ENCODE measurements at regions not wholly inside any gene's neighbourhood (a gene's known extent, or its start where the extent isn't known, plus 50 kb on each side); places are given as distances from the start of the nearest gene placed in this dataset.

DNA sequence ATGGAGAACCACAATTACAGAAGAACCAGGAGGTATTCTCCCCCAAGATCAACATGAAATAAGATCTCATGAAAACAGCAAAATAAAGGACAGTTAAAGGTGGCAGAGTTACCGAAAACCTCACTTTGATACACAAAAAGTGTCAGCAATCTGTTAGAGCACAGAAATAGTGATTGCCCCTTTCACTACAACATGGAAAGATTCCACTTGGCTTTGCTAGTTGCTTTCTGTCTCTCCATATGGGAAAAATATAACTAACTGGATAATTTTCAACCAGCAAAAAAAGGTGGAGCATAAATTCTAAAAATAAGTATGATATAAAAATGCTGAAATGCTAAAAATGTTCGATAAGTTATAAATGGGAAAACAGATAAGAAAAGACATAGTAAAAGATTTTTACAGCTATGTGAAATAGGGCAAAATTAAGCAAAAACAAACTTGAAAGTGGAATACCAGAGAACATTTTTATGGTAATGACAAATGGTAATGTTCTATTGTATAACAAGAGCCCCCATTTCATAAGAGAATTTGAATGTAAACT lies 90.2 kb downstream of the GPR85 start:
- Histone ChIP-seq H3K4me3 (ENCODE audit: low read depth, low read length) (no peak overlapping the region), H3K9me3 (ENCODE audit: severe bottlenecking) (no peaks in the 10 kb centered on the region), H3K36me3 (no peaks in the 10 kb centered on the region), H3K27me3 (ENCODE audit: insufficient read depth, low read depth, severe bottlenecking) (no peaks in the 10 kb centered on the region), H3K27ac (no peak overlapping the region)
- no peak for DNase-seq
- TF ChIP-seq, protein P1, sequence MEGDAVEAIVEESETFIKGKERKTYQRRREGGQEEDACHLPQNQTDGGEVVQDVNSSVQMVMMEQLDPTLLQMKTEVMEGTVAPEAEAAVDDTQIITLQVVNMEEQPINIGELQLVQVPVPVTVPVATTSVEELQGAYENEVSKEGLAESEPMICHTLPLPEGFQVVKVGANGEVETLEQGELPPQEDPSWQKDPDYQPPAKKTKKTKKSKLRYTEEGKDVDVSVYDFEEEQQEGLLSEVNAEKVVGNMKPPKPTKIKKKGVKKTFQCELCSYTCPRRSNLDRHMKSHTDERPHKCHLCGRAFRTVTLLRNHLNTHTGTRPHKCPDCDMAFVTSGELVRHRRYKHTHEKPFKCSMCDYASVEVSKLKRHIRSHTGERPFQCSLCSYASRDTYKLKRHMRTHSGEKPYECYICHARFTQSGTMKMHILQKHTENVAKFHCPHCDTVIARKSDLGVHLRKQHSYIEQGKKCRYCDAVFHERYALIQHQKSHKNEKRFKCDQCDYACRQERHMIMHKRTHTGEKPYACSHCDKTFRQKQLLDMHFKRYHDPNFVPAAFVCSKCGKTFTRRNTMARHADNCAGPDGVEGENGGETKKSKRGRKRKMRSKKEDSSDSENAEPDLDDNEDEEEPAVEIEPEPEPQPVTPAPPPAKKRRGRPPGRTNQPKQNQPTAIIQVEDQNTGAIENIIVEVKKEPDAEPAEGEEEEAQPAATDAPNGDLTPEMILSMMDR (IDR thresholded peaks at IDR 0.05; ENCODE audit: low read depth, low read length) = no peak

DNA sequence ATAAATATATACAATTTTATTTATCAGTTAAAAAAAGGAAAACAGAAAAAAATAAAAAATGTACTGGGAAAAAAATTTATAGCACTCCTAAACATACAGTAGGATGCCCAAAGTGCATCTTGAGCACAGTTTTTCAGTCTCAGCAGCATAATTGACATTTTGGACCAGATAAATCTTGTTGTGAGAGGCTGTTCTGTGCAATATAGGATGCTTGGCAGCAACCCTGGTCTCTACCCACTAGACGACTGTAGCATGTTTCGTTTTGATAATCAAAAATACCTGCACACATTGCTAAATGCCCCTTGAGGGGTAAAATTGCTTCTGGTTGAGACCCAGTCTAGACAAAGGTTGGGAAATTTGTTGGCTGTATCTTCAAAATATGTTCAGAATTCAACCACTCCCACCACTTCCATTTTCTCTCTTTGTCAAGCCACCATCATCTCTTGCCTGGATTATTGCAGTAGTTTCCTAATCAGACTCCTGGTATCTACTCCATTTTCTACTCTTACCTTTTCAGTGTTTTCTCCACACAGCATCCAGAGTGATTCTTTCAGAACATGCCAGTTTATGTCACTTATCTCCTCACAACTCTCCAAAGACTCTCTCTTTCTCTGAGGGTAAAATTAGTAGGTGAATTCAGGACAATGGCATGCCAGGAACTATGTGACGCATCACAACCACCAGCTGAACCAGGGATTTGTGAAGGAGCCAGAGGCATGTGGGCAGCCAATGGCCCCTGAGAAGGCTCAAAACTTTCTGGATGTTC lies 91.4 kb downstream of the GPR85 start:
- H3K9me3 ChIP-seq (ENCODE audit: severe bottlenecking) = no peaks in the 10 kb centered on the region
- no peak for DNase-seq
- TF ChIP-seq, protein P1 (IDR thresholded peaks at IDR 0.05; ENCODE audit: low read depth, low read length) = no peak

DNA sequence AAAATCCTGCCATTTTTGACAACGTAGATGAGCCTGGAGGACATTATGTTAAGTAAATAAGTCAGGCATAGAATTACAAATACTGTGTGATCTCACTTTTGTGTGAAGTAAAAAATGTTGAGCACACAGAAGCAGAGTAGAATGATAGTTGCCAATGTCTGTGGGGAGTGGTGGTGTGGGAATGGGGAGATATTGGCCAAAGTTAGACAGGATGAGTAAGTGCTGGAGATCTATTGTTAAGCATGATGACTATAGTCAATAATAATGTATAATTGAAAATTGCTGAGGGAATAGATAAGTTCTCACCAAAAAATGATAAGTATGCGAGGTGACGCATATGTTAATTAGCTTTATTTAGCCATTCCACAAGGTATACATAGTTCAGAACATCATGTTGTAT lies 92.0 kb downstream of the GPR85 start:
- Histone ChIP-seq H3K9me3 (ENCODE audit: severe bottlenecking) (no peaks in the 10 kb centered on the region), H3K27me3 (ENCODE audit: insufficient read depth, low read depth, severe bottlenecking) (no peaks in the 10 kb centered on the region), H3K36me3 (no peaks in the 10 kb centered on the region), H3K4me3 (ENCODE audit: low read depth, low read length) (no peak overlapping the region), H3K27ac (no peak overlapping the region)
- TF ChIP-seq, protein P1 (IDR thresholded peaks at IDR 0.05; ENCODE audit: low read depth, low read length) = no peak
- no peak for DNase-seq

More for the DNA sequence above, 91.4 kb downstream of the GPR85 start:
- H3K36me3 ChIP-seq = no peaks in the 10 kb centered on the region
- no peak overlapping the region for H3K4me3 ChIP-seq (ENCODE audit: low read depth, low read length)
- no peaks in the 10 kb centered on the region for H3K27me3 ChIP-seq (ENCODE audit: insufficient read depth, low read depth, severe bottlenecking)
- no peak overlapping the region for H3K27ac ChIP-seq

DNA sequence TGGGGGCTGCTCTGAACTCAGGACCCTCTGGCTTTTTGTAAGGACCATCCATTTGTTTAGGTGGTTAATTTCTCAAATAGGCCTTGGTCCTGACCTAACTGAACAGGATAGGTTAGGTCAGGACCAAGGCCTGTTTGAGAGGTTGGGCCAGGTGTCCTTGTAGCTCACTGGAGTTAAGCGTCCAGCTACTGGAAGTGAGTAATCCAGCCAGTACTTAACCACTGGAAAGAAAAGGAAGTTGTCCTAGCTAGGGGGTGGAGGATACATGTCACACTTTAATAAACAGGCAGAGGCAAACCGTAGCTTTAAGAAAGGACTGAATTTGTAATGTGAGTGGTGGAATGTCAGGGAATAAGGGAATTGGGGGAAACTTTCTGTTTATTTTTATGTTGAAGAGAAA lies 96.0 kb downstream of the GPR85 start:
- TF ChIP-seq, protein P1 (IDR thresholded peaks at IDR 0.05; ENCODE audit: low read depth, low read length) = no peak
- H3K36me3 ChIP-seq = no peaks in the 10 kb centered on the region
- H3K27me3 ChIP-seq (ENCODE audit: insufficient read depth, low read depth, severe bottlenecking) = no peaks in the 10 kb centered on the region
- H3K4me3 ChIP-seq (ENCODE audit: low read depth, low read length) = no peak overlapping the region
- DNase-seq = no peak
- no peaks in the 10 kb centered on the region for H3K9me3 ChIP-seq (ENCODE audit: severe bottlenecking)
- no peak overlapping the region for H3K27ac ChIP-seq

DNA sequence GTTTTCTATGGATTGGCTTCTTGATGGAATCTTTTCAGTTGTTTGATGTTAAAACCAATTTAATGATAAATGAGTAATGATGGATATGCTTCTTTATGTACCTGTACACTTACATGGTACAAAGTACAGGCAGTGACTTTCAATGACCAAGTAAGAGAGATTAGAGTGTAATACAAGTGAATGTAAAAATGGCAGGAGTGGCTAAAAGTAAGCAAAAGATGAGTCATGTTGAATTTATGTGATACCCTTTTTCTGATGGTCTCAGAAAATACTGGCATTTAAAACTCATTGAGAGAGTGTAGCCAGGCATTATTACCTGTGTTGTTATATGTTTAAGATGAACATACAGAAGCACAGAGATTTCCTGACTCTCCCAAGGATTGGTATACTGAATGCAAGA lies 97.1 kb downstream of the GPR85 start:
- Histone ChIP-seq H3K36me3 (no peaks in the 10 kb centered on the region), H3K27me3 (ENCODE audit: insufficient read depth, low read depth, severe bottlenecking) (no peaks in the 10 kb centered on the region), H3K9me3 (ENCODE audit: severe bottlenecking) (no peaks in the 10 kb centered on the region), H3K4me3 (ENCODE audit: low read depth, low read length) (no peak overlapping the region), H3K27ac (no peak overlapping the region)
- TF ChIP-seq, protein P1 (IDR thresholded peaks at IDR 0.05; ENCODE audit: low read depth, low read length) = no peak
- no peak for DNase-seq

Measured in WERI-Rb-1 (cell line).